IMR-90 (cell line): ENCODE measurements at regions not wholly inside any gene's neighbourhood (a gene's known extent, or its start where the extent isn't known, plus 50 kb on each side); places are given as distances from the start of the nearest gene placed in this dataset.

Experiments used
- ATAC-seq: fragments of 200-7000 bp; cut with Tn5 transposase; 2 replicates; pipeline ENCODE4 v1.9.1; 2020; ENCODE audit warnings: low read depth, mild to moderate bottlenecking, moderate library complexity
- BruUV-seq: library from RNA; stranded (reverse); fragments of 400-500 nt; replicated peaks from 2 replicates; lab custom pipeline; 2021; lab: Mats Ljungman, UMichigan
- CTCF ChIA-PET: fragments of 300-600 bp; formaldehyde crosslinking; extraction: SDS; loops from one replicate; lab custom pipeline; 2021; ENCODE audit warnings: antibody characterized with exemption; lab: Yijun Ruan, JAX
- POLR2A ChIA-PET: fragments of 300-600 bp; sonication (Branson Sonifier 250); formaldehyde crosslinking; loops from one replicate; lab custom pipeline; 2022; ENCODE audit warnings: antibody characterized with exemption; ENCODE audit not compliant: unreplicated experiment; lab: Charles Lee
- DNase-seq: peaks from one replicate; pipeline ENCODE4 v3.0.0; 2013
- H2AFZ ChIP-seq: replicated peaks from 2 replicates; pipeline ENCODE3; 2013; ENCODE audit warnings: low read length, mild to moderate bottlenecking; ENCODE audit not compliant: poor library complexity
- H2AK5ac ChIP-seq: 2 replicates; pipeline ENCODE4 v1.6.1; 2013; ENCODE audit warnings: low read depth, low read length, inconsistent platforms
- H2AK9ac ChIP-seq: replicated peaks from 2 replicates; pipeline ENCODE3; 2013; ENCODE audit warnings: mild to moderate bottlenecking, low read depth, low read length, moderate library complexity; ENCODE audit not compliant: poor library complexity
- H2BK120ac ChIP-seq: 2 replicates; pipeline ENCODE4 v1.6.1; 2013; ENCODE audit warnings: low read depth, low read length, inconsistent platforms
- H2BK15ac ChIP-seq: 3 replicates; pipeline ENCODE4 v1.6.1; 2013; ENCODE audit warnings: low read depth, low read length, inconsistent platforms
- H2BK20ac ChIP-seq: 2 replicates; pipeline ENCODE4 v1.6.1; 2013; ENCODE audit warnings: low read depth, mild to moderate bottlenecking, inconsistent platforms, low read length, moderate library complexity
- H2BK5ac ChIP-seq: 2 replicates; pipeline ENCODE4 v1.6.1; 2013; ENCODE audit warnings: mild to moderate bottlenecking, low read depth, low read length, inconsistent platforms; ENCODE audit not compliant: poor library complexity, severe bottlenecking
- H3K14ac ChIP-seq: replicated peaks from 2 replicates; pipeline ENCODE4 v1.6.1; 2013; ENCODE audit warnings: low read depth, low read length, inconsistent platforms
- H3K18ac ChIP-seq: 2 replicates; pipeline ENCODE4 v1.6.1; 2013; ENCODE audit warnings: low read depth, low read length, control low read depth
- H3K23ac ChIP-seq: 2 replicates; pipeline ENCODE4 v1.6.1; 2013; ENCODE audit warnings: low read depth, low read length, inconsistent platforms
- H3K27ac ChIP-seq: 2 replicates; pipeline ENCODE4 v1.5.1; 2013; ENCODE audit warnings: mild to moderate bottlenecking, control low read depth, low read length; ENCODE audit not compliant: insufficient read depth
- H3K27me3 ChIP-seq: 2 replicates; pipeline ENCODE4 v1.6.1; 2013; ENCODE audit warnings: low read length; ENCODE audit not compliant: control insufficient read depth, insufficient read depth
- H3K36me3 ChIP-seq: 2 replicates; pipeline ENCODE4 v1.6.1; 2013; ENCODE audit warnings: low read length, mixed read lengths; ENCODE audit not compliant: control insufficient read depth, insufficient read depth
- H3K4ac ChIP-seq: 2 replicates; pipeline ENCODE4 v1.6.1; 2013; ENCODE audit warnings: low read depth, low read length, inconsistent platforms
- H3K4me1 ChIP-seq: 2 replicates; pipeline ENCODE4 v1.6.1; 2013; ENCODE audit warnings: low read length, mixed read lengths; ENCODE audit not compliant: control insufficient read depth, insufficient read depth
- H3K4me2 ChIP-seq: 2 replicates; pipeline ENCODE4 v1.6.1; 2013; ENCODE audit warnings: low read depth, mild to moderate bottlenecking, control low read depth, low read length, moderate library complexity
- H3K4me3 ChIP-seq: 2 replicates; pipeline ENCODE4 v1.5.1; 2013; ENCODE audit warnings: low read depth, mild to moderate bottlenecking, control low read depth, low read length, moderate library complexity; ENCODE audit not compliant: insufficient read depth
- H3K56ac ChIP-seq: 2 replicates; pipeline ENCODE4 v1.6.1; 2013; ENCODE audit warnings: low read length, inconsistent platforms; ENCODE audit not compliant: insufficient read depth; ENCODE audit errors: extremely low read depth
- H3K79me1 ChIP-seq, 2 experiments: 2 replicates each; pipeline ENCODE4 v1.6.1; 2013; ENCODE audit warnings: low read length in 2 of 2, inconsistent platforms in 1 of 2, low read depth in 1 of 2
- H3K9ac ChIP-seq: 2 replicates; pipeline ENCODE4 v1.6.1; 2013; ENCODE audit warnings: low read depth, low read length, control low read depth
- H3K9me1 ChIP-seq: 2 replicates; pipeline ENCODE4 v1.6.1; 2013; ENCODE audit warnings: low read length, inconsistent platforms; ENCODE audit not compliant: insufficient read depth
- H3K9me3 ChIP-seq: 2 replicates; pipeline ENCODE4 v1.6.1; 2013; ENCODE audit warnings: low read length; ENCODE audit not compliant: control insufficient read depth, insufficient read depth
- H4K20me1 ChIP-seq: 2 replicates; pipeline ENCODE4 v1.6.1; 2013; ENCODE audit warnings: low read length, inconsistent platforms; ENCODE audit not compliant: insufficient read depth
- H4K5ac ChIP-seq: 2 replicates; pipeline ENCODE4 v1.6.1; 2013; ENCODE audit warnings: mild to moderate bottlenecking, low read depth, low read length, control low read depth
- H4K8ac ChIP-seq, 2 experiments: 2 replicates each; pipeline ENCODE4 v1.6.1; 2013; ENCODE audit warnings: low read depth in 2 of 2, low read length in 2 of 2, control low read depth in 1 of 2, inconsistent platforms in 1 of 2
- H4K91ac ChIP-seq: 2 replicates; pipeline ENCODE4 v1.6.1; 2013; ENCODE audit warnings: low read depth, low read length, inconsistent platforms; ENCODE audit not compliant: insufficient read depth
- BHLHE40 ChIP-seq: fragments of 150-350 bp; IDR thresholded peaks from 2 replicates; pipeline ENCODE4 v1.6.1; 2016; ENCODE audit warnings: mild to moderate bottlenecking, low read depth, low read length
- CEBPB ChIP-seq: IDR thresholded peaks from 2 replicates; pipeline ENCODE4 v1.6.1; 2012; ENCODE audit warnings: low read depth, low read length, improper control_type of control experiment
- CHD1 ChIP-seq: IDR thresholded peaks from 2 replicates; pipeline ENCODE4 v1.6.1; 2012; ENCODE audit warnings: low read depth, low read length, improper control_type of control experiment
- FOS ChIP-seq: fragments of 150-350 bp; IDR thresholded peaks from 2 replicates; pipeline ENCODE4 v1.6.1; 2016; ENCODE audit warnings: low read depth, low read length
- MAFK ChIP-seq: IDR thresholded peaks from 2 replicates; pipeline ENCODE4 v1.6.1; 2012; ENCODE audit warnings: low read depth, low read length, improper control_type of control experiment
- MAZ ChIP-seq: IDR thresholded peaks from 2 replicates; pipeline ENCODE4 v1.6.1; 2012; ENCODE audit warnings: low read depth, mild to moderate bottlenecking, low read length, improper control_type of control experiment, moderate library complexity, borderline replicate concordance
- MXI1 ChIP-seq: IDR thresholded peaks from 2 replicates; pipeline ENCODE4 v1.6.1; 2012; ENCODE audit warnings: low read depth, mild to moderate bottlenecking, low read length, moderate library complexity, borderline replicate concordance
- NFE2L2 ChIP-seq: fragments of 150-350 bp; IDR thresholded peaks from 2 replicates; pipeline ENCODE4 v1.6.1; 2016; ENCODE audit warnings: low read depth, mild to moderate bottlenecking, low read length
- POLR2A ChIP-seq: IDR thresholded peaks from 2 replicates; pipeline ENCODE4 v1.6.1; 2012; ENCODE audit warnings: mild to moderate bottlenecking, low read depth, low read length
- RAD21 ChIP-seq: IDR thresholded peaks from 2 replicates; pipeline ENCODE4 v1.6.1; 2012; ENCODE audit warnings: low read length, improper control_type of control experiment
- RCOR1 ChIP-seq: IDR thresholded peaks from 2 replicates; pipeline ENCODE4 v1.6.1; 2012; ENCODE audit warnings: mild to moderate bottlenecking, low read length, improper control_type of control experiment; ENCODE audit not compliant: insufficient replicate concordance
- RFX5 ChIP-seq: IDR thresholded peaks from 2 replicates; pipeline ENCODE4 v1.8.0; 2012; ENCODE audit warnings: low read depth, mild to moderate bottlenecking, low read length, moderate library complexity
- SMC3 ChIP-seq: fragments of 150-350 bp; IDR thresholded peaks from 2 replicates; pipeline ENCODE4 v1.6.1; 2016; ENCODE audit warnings: low read depth, mild to moderate bottlenecking, antibody characterized with exemption, low read length, moderate library complexity
- WGBS, 2 experiments: methylation state at CpG; one replicate each; pipeline versions ENCODE4 v1.1.5 to v1.1.7; 2013; ENCODE audit warnings: missing lambda C conversion rate in 2 of 2; ENCODE audit not compliant: insufficient read length in 1 of 2; ENCODE audit errors: extremely low coverage in 2 of 2; 5-methylcytosine and 5-hydroxymethylcytosine counted together
- dilution Hi-C: fragments of 300-500 bp; cut with HindIII; formaldehyde crosslinking; loops from one replicate; pipeline ENCODE4 v1.14.3; 2018; ENCODE audit warnings: low sequenced_read_pairs; ENCODE audit not compliant: unreplicated experiment
- in situ Hi-C: fragments of 300-500 bp; cut with MboI; formaldehyde crosslinking; loops from 3 replicates; pipeline ENCODE4 v1.14.3; 2019; ENCODE audit warnings: low sequenced_read_pairs, inconsistent platforms, mixed read lengths
- intact Hi-C: fragments of 100-400 bp; cut with micrococcal nuclease; formaldehyde crosslinking; loops from 2 replicates; pipeline ENCODE4 v1.10.0; 2022
- TF ChIP-seq, protein P1 (sequence below): conservative IDR thresholded peaks from 2 replicates; pipeline ENCODE4 v1.5.1; 2012; ENCODE audit warnings: mild to moderate bottlenecking, low read depth, low read length, improper control_type of control experiment
- TF ChIP-seq, protein P2 (sequence below): fragments of 150-350 bp; IDR thresholded peaks from 2 replicates; pipeline ENCODE4 v1.6.1; 2016; ENCODE audit warnings: low read depth, mild to moderate bottlenecking, low read length, moderate library complexity, borderline replicate concordance
- TF ChIP-seq, protein P3 (sequence below): fragments of 150-350 bp; IDR thresholded peaks from 2 replicates; pipeline ENCODE4 v1.6.1; 2017; ENCODE audit warnings: mild to moderate bottlenecking, antibody characterized with exemption, low read length, low read depth

DNA sequence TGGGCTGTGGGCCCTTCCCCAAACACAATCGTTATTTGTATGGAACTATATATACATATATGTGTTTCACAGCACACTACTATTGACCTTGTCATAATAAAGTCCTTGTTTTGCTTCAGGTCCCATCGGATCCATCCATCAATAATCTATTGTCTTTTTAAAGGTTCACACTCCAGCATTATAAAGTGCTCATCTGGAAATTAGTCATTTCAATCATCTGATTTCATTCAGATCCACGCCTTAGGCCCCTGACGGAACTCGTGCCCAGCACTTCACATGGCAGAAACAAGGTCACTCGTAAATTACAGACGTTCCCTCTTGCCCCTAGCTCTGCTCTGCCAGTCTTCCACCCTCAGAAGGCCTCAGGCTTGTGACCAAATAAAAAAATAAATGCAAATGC lies 133.1 kb upstream of the PPP2R2D start:
- intact Hi-C loops (no loop called here), dilution Hi-C loops (no loop called here), in situ Hi-C loops (no loop called here)
- Histone ChIP-seq H3K14ac (no peak overlapping the region), H3K56ac (no peak overlapping the region), H4K91ac (no peak overlapping the region), H4K20me1 (no peaks in the 10 kb centered on the region), H2AK5ac (no peak overlapping the region), H3K4ac (no peak overlapping the region), H2BK20ac (no peak overlapping the region), H2BK15ac (no peak overlapping the region), H3K79me1 (no peaks in the 10 kb centered on the region), H3K9me1 (no peaks in the 10 kb centered on the region), H3K4me1 (no peaks in the 10 kb centered on the region), H3K27ac (no peak overlapping the region), H3K23ac (no peak overlapping the region), H4K8ac (no peak overlapping the region), H3K9ac (no peak overlapping the region), H3K27me3 (no peaks in the 10 kb centered on the region), H3K36me3 (no peaks in the 10 kb centered on the region), H3K4me2 (no peak overlapping the region), H3K9me3 (peaks cover 39% of the 10 kb centered on the region), H2AK9ac (no peak overlapping the region), H2BK5ac (no peak overlapping the region), H2BK120ac (no peak overlapping the region), H3K4me3 (no peak overlapping the region), H3K18ac (no peak overlapping the region), H2AFZ (no peak overlapping the region), H4K5ac (no peak overlapping the region)
- no peak for ATAC-seq
- ChIA-PET POLR2A (no interaction called here), CTCF (no interaction called here)
- BruUV-seq: no TSS peak
- DNase-seq: no peak
- TF ChIP-seq RAD21: no peak
- no peak for TF ChIP-seq SMC3
- no peak for TF ChIP-seq POLR2A
- no peak for TF ChIP-seq BHLHE40
- no peak for TF ChIP-seq CHD1
- TF ChIP-seq, protein P1, sequence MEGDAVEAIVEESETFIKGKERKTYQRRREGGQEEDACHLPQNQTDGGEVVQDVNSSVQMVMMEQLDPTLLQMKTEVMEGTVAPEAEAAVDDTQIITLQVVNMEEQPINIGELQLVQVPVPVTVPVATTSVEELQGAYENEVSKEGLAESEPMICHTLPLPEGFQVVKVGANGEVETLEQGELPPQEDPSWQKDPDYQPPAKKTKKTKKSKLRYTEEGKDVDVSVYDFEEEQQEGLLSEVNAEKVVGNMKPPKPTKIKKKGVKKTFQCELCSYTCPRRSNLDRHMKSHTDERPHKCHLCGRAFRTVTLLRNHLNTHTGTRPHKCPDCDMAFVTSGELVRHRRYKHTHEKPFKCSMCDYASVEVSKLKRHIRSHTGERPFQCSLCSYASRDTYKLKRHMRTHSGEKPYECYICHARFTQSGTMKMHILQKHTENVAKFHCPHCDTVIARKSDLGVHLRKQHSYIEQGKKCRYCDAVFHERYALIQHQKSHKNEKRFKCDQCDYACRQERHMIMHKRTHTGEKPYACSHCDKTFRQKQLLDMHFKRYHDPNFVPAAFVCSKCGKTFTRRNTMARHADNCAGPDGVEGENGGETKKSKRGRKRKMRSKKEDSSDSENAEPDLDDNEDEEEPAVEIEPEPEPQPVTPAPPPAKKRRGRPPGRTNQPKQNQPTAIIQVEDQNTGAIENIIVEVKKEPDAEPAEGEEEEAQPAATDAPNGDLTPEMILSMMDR: no peak
- no peak for TF ChIP-seq NFE2L2
- TF ChIP-seq RFX5: no peak
- TF ChIP-seq MAFK: no peak
- TF ChIP-seq MXI1: no peak
- TF ChIP-seq, protein P2, sequence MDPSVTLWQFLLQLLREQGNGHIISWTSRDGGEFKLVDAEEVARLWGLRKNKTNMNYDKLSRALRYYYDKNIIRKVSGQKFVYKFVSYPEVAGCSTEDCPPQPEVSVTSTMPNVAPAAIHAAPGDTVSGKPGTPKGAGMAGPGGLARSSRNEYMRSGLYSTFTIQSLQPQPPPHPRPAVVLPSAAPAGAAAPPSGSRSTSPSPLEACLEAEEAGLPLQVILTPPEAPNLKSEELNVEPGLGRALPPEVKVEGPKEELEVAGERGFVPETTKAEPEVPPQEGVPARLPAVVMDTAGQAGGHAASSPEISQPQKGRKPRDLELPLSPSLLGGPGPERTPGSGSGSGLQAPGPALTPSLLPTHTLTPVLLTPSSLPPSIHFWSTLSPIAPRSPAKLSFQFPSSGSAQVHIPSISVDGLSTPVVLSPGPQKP: no peak
- TF ChIP-seq RCOR1: no peak
- TF ChIP-seq CEBPB: no peak
- TF ChIP-seq, protein P3, sequence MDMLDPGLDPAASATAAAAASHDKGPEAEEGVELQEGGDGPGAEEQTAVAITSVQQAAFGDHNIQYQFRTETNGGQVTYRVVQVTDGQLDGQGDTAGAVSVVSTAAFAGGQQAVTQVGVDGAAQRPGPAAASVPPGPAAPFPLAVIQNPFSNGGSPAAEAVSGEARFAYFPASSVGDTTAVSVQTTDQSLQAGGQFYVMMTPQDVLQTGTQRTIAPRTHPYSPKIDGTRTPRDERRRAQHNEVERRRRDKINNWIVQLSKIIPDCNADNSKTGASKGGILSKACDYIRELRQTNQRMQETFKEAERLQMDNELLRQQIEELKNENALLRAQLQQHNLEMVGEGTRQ: no peak
- no peak for TF ChIP-seq MAZ
- no peak for TF ChIP-seq FOS
- WGBS, 2 experiments: 60% methylated on average over 5 of the region's 7 CpGs; no CpG with 5 or more reads in 1 of the 2 experiments
